Nucleus accumbens (tissue), 56 donors: ENCODE measurements at regions not wholly inside any gene's neighbourhood (a gene's known extent, or its start where the extent isn't known, plus 50 kb on each side); places are given as distances from the start of the nearest gene placed in this dataset.
"Not testable (repeated sequence)": the region's sequence is repeated elsewhere in the genome, so short reads cannot be mapped to it uniquely, and the experiment has no call there.

Experiments
- DNase-seq, 56 donors: peaks; one replicate each; lab custom pipeline; 2025; lab: John Stamatoyannopoulos, UW

GRCh38 chr5:100066020-100066419, 469.2 kb upstream of the FAM174A start:
- not testable (repeated sequence) for DNase-seq

GRCh38 chr5:100043475-100043874, 491.7 kb upstream of the FAM174A start:
- no peak for DNase-seq

- no peak for DNase-seq
Measured at GRCh38 chr5:100026606-100027005, 508.6 kb upstream of the FAM174A start.

DNA sequence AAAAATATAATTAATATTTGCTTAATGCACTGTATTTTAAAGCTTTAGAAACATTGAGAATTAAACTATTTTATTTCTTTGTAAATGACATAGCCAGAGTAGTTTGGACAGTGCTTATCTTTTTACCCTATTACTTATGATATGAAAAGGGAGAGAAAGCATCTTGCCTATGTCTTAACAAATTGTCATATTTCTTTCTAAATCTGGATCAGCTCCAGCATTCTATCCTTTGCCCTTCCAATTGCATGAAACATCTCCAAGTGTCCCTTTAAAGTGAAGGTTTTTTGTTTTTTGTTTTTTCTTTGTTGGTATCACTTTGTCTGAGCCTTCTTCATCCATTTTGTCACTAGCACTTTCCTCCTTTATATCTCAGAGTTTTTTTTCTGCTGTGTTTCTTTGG, 511.6 kb upstream of the FAM174A start:
- no peak for DNase-seq

- DNase-seq, result no peak
Measured at GRCh38 chr5:100017520-100018262, 517.5 kb upstream of the FAM174A start.

DNA sequence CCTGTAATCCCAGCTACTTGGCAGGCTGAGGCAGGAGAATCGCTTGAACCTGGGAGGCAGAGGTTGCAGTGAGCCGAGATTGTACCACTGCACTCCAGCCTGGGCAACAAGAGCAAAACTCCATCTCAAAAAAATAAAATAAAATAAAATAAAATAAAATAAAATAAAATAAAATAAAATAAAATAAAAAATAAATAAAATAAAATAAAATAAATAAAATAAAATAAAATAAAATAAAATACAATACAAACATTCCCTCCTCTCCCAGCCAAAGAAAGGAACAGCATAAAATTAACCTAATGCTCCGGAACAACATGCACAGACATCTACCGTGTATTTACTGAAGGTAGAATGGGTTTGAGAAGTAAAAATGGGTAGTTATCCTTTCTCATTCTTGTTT, 521.9 kb upstream of the FAM174A start:
- not testable (repeated sequence) for DNase-seq

DNA sequence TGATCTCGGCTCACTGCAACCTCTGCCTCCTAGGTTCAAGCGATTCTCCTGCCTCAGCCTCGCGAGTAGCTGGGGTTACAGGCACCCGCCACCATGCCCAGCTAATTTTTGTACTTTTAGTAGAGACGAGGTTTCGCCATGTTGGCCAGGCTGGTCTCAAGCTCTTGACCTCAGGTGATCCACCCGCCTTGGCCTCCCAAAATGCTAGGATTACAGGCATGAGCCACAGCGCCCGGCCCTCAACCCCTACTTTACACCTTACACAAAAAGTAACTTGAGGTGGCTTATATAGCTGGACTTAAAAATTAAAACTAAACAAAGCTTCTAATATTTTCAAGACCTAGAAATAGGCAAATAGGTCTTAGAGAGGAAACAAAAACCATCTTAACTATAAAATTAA, 524.0 kb upstream of the FAM174A start:
- DNase-seq, result not testable (repeated sequence)

DNA sequence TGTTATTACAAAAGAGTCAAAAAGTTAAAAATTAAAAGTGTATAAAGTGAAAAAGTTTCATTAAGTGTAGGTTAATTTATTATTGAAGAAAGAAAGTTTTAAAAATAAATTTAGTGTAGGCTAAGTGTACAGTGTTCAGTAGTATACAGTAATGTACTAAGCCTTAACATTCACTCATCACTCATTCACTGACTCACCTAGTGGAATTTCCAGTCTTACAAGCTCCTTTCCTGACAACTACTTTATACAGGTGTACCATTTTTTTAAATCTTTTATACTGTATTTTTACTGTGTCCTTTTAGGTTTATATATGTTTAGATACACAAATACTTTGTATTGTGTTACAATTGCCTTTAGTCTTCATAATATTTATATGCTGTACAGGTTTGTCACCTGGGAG, 530.2 kb upstream of the FAM174A start:
- DNase-seq, result no peak

DNA sequence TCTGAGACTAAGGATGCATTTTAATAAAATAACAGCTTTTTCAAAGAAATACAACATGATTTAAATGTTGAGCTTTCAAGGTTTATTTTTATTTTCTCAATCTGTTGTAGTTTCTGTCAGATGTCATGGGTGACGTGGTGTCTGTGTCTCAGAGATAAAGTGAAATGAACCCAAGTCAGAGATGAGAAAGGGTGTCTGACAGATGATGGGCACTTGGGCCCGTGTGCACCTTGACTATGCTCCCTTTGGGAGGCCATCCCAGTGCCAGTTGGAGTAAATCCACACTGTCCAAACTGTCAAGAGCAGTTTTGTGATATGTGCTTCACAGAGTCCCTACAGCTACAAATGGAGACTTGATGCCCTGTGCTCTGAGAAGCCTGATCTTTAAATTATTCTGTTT, 536.9 kb upstream of the FAM174A start:
- no peak for DNase-seq

GRCh38 chr5:99995407-99995806, 539.8 kb upstream of the FAM174A start:
- no peak for DNase-seq

GRCh38 chr5:99973779-99974178, 561.4 kb upstream of the FAM174A start:
- DNase-seq, result no peak

DNA sequence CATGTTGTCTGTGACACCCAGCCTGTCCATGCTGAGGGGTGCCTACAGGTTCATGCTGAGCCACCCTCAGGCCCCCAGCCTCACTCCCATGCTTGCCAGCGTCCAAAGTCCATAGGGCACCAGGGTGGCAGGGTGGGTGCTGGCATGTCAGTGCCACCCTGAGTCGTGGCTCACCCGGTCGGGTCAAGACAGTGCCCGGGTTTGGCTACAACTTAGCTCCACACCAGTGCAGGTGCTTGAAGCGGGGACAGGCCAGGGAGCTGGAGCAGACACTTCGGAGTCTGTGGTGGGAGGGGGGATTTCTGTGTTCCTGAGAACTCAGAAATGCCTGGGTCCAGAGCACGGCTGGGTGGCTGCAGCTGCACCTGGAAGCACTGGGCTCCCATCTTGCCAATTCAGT, 579.2 kb upstream of the FAM174A start:
- no peak for DNase-seq

GRCh38 chr5:99955006-99955405, 580.2 kb upstream of the FAM174A start:
- DNase-seq, result no peak

GRCh38 chr5:99949969-99950524, 585.1 kb upstream of the FAM174A start:
- DNase-seq, result no peak

DNA sequence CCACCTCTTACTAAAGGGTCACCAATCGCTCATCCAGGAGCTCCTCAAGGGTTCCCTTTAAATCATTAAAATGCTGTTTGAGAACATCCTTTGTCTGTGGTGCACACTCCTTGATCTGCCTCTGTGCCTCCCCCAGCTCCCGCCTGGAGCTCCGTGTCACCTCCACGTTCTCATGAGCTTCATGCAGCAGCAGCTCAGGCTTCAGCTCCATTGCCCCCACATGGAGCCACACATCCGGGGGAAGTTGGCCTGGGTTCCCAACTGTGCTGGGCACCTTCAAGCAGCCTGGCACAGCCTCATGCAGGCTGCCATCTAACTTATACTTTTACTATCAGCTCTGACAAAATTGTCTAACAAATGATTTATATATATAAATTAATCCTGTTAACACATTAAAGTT, 585.8 kb upstream of the FAM174A start:
- no peak for DNase-seq

DNA sequence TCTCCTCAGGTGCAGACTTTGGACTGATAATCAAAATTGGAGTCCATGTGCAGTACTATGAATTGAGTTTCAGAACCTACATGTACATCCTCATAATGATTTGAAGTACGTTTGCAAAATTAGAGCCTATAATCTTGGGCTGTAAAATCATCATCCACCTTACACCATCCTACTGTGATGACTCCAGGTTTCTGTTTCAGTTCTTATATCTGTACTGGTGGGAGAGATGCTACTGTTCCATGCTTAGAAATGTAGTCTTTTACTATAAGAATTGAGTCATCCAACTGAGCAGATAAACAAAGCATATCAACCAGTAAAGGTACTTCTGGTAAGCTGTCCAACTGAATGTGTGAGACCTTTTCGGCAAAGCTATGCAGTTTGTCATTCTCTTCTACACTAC, 586.3 kb upstream of the FAM174A start:
- no peak for DNase-seq

DNA sequence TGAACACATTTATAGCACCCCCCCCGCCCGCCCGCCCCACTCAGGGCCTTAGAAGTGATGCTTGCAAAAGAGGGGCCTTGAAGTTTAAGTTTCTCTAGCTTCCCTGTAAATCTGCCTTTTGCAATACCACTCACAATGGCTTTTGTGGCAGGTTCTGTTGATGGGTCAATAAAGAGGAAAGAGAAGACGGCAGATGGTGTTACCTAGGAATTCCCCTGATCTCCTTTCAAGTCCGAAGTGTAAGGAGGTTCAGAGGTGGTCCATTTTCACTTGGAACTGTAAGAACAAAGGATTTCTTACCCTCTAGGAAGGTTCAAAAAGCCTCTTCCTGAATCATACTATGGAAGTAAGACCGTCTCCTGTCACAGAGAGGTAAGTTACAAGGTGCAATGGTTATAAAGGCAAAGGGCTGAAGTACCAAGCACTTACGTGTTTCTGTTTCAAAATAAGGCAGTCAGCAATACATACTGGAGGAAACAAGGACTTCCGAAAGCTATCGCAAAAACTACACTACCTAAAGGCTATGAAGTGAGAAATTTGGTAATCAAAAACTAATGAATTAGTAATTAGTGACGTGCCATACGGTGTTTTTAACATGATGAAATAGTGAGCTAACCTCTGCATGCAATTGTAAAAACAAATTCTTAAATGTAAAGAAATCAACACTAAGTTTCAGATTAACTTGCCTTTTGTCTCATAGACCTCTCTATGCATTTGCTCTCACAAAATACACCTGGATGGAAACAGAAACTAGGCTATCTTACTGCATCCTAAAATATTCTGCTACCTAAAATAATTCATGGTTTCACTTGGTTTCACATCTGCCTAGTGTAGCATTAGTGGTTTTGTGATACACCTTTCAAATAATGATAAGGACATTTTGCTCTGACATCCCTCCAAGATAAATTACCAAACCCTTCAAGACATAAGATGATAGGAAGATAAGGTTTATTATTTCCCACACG, 589.4 kb upstream of the FAM174A start:
- DNase-seq, result no peak

GRCh38 chr5:99940540-99940939, 594.6 kb upstream of the FAM174A start:
- DNase-seq, result no peak

DNA sequence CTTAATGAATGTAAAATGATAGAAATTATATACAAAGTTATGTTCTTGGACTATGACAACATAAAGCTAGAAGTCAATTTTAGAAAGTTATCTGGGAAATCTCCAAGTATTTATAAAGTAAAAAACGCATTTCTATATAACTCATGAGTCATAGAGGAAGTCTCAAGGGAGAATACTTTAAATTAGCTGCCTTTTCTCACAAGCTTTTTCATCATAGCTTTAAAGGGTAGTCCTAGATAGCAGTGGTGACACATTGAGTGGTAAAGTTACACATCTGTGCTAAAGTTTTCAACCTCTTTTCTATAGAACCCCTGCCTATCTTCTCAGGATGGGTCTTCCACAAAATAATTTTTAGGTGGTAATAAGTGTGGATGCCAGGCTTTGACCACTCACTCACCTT, 598.3 kb upstream of the FAM174A start:
- DNase-seq, result no peak

DNA sequence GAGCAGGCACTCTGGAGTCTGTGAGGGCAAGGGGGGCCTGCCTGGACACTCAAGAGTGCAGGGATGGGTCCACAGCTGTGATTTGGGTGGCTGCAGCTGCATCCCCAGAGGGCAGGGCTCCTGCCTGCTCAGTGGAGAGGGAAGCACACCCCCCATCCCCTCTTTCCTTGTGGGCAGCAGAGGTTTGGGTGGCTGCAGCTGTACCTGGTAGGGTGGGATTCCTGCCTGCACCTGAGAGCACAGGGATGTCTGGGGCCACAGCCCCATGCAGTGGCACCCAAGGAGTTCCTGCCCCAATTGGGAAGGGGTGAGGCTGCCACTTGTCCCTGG, 605.4 kb upstream of the FAM174A start:
- no peak for DNase-seq

GRCh38 chr5:99929067-99929805, 605.9 kb upstream of the FAM174A start:
- no peak for DNase-seq
